GM18505 (cell line): ENCODE measurements at regions not wholly inside any gene's neighbourhood (a gene's known extent, or its start where the extent isn't known, plus 50 kb on each side); places are given as distances from the start of the nearest gene placed in this dataset.
"Not testable (repeated sequence)": the region's sequence is repeated elsewhere in the genome, so short reads cannot be mapped to it uniquely, and the experiment has no call there.

ENCODE experiments used
- ATAC-seq: cut with Tn5 transposase; IDR thresholded peaks from one replicate; pipeline ENCODE4 v1.9.1; 2021; ENCODE audit not compliant: unreplicated experiment
- POLR2A ChIP-seq: IDR thresholded peaks from 4 replicates; pipeline ENCODE4 v1.6.1; 2011; ENCODE audit warnings: borderline replicate concordance; ENCODE audit not compliant: insufficient read depth, insufficient read length; ENCODE audit errors: extremely low read depth

DNA sequence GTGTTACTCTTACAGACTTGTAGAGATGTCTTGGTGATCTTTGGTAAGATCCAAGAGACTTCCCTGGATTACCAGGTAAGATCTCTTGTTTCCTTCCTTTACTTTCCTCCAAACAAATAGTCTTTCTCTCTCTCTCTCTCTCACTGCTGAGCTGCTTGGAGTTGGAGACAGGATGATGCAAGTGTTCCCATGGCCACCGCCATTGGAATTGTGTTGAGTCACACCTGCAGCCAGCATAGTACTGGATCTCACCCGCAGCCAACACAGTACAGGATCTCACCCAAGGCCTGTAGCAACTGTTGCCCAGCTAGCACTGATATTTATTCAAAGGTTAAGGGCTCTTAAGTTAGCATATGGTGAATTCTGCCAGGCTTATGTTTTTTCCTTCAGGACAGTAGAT lies 1080.9 kb downstream of the FAT4 start:
- ATAC-seq: no peak

DNA sequence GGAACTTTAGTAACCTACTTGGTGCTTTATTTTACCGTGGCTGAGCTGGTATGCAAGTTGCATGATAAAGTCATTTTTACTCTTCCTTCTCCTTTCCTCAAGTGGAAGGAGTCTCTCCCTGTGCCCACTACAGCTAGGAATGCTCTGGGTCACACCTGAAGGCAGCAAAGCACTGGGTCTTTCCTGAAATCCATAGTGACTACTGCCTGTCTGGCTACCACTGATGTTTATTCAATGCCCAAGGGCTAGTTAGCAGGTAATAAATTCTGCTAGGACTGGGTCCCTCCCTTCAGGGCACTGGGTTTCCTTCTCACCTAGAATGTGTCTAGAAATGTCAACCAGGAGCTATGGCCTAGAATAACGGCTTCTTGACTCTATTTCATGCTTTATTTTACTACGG lies 1081.4 kb downstream of the FAT4 start:
- ATAC-seq: no peak
- no peak for TF ChIP-seq POLR2A

More for the DNA sequence above, 1080.9 kb downstream of the FAT4 start:
- no peak for TF ChIP-seq POLR2A

DNA sequence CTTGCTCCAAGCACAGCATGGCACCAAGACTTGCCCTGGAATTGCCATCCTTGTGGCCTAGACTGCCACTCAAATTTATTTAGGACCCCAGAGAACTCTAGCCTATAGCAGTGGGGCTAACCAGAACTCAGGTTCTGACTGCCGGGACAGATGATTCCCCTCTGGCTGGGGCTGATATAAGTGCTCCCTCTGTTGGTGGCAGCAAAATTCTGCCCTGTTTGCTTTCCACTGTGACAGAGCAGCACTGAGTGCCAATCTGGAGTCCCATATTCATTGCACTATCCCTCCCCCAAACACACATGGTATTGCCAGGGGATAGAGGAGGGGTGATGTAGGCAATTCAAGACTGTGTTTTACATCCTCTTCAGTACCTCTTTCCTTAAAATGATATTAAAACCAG lies 1081.9 kb downstream of the FAT4 start:
- TF ChIP-seq POLR2A: no peak
- ATAC-seq: no peak

DNA sequence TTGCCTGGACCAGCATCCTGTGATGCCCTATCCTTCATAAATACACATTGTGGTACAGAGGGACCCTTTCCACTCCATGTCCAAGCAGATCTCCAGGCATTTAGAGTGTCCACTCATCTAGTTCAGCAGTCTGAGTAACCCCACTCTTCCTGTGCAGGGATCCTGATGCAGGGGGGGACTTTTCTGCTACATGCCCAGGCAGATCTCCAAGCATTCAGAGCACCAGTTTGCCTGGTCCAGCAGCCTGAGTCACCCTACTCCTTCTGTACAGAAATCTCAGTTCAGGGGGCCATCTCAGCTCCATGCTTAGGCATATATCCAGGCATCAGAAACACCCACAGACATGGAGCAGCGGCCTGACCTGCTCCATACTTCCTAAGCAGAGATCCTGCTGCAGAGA lies 1089.8 kb downstream of the FAT4 start:
- no peak for TF ChIP-seq POLR2A
- no peak for ATAC-seq

DNA sequence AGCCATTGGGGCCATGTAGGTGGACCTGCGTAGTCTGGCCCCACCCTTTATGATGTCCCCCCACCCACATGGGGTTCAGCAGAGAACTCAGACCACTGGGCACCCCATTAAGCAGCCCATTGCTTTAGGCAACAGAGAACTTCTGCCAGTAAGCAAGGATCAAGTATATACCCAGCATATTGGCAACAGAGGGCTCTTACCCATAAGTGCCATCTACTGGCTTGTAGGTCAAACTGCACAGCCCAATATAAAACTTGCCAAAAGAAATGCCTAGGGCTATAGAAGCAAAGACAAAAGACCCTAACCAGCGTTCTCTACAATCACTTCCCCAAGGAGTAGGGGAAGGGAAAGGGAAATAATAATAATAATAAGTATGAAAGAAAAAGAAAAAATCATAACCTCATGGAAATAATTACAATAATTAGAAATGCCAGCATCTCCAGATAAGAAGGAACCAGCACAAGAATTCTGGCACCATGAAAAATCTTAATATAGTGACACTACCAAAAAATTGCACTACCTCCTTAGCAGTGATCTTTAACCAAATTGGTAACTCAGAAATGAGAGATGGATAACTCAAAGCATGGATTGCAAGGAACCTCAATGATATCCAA lies 1090.7 kb downstream of the FAT4 start:
- peak; percentile 75 for ATAC-seq
- no peak for TF ChIP-seq POLR2A

DNA sequence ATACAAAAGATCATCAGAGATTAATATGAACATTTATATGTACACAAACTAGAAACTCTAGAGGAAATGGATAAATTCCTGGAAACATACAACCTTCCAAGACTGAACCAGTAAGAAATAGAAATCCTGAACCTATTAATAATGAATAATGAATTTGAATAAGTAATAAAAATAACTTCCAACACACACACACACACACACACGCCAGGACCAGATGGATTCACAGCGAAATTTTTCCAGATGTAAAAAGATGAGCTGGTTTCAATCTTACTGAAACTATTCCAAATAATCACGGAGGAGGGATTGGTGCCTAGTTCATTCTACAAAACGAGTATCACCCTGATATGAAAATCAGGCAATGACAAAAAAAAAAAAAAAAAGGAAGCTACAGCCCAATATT lies 1095.0 kb downstream of the FAT4 start:
- no peak for TF ChIP-seq POLR2A
- no peak for ATAC-seq

DNA sequence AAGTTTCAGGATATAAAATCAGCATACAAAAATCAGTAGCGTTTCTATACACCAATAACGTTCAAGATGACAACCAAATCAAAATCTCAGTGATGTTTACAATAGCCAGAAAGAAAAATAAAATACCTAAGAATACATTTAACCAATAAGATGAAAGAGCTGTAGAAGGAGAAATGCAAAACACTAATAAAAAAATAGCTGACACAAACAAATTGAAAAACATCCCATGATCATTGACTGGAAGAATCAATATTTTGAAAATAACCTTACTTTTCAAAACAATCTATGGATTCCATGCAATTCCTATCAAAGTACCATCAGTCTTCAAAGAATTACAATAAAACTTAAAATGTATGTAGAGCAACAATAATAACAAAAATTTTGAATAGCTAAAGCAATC lies 1096.3 kb downstream of the FAT4 start:
- TF ChIP-seq POLR2A: no peak
- no peak for ATAC-seq

DNA sequence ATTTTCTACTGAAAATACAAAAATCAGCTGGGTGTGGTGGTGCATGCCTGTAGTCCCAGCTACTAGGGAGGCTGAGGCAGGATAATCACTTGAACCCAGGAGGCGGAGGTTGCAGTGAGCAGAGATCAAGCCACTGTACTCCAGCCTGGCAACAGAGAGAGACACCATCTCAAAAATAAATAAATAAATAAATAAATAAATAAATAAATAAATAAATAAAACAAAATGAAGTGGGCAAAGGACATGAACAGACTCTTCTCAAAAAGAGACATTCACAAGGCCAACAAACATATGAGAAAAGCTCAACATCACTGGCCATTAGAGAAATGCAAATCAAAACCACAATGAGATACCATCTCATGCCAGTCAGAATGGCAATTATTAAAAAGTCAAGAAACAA lies 1097.6 kb downstream of the FAT4 start:
- ATAC-seq: not testable (repeated sequence)

DNA sequence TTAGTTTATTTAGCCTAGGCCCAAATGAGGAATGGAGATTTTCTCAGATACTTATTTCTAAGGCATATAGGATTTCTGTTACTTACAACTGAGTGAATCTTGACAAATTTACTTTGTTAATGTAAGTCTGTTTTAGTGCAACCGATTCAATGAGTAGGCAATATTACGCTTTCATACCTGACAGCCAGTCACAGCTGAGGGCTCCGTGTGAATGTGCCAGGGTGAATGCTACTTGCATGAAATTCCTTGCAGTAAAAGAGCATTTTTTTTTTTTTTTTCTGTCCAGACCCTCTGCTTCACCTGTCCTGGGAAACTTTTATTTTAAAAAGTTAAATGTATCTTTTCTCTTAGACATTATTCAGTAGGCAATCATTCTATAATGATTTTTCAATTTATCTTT lies 1100.0 kb downstream of the FAT4 start:
- no peak for ATAC-seq
- TF ChIP-seq POLR2A: no peak

DNA sequence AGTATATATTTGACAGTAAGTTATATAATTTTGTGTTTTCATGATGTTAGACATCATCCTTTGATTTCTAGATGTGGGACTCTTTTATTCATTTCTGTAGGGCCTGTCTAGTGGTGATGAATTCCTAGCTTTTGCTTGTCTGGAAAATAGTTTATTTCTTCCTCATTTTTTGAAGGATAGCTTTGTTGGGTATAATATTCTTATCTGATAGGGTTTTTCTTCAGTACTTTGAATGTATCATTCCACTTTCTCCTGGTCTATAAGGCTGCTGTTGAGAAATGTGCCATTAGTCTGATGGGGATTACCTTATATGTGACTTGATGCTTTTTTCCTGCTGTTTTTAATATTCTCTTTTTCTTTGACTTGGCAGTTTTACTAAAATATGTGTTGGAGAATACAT lies 1104.5 kb downstream of the FAT4 start:
- ATAC-seq: no peak
- no peak for TF ChIP-seq POLR2A

DNA sequence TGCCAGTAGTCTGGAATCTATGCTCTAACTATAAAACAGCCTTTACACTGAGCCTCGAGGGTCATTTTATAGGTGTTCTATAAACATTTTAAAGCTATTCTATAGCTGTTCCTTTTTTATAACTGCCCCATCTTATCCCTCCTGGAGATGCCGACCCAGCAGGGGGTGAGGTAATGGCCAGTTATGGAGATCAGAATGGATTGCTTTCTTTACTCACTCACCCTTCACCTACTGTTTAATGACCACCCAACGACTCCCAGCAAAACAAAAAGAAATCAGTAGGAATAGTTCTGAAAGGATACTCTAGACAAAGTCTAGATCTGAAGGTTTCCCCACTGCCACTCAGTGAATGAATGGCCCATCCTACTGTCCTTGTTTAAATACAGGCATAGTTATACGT lies 1113.1 kb downstream of the FAT4 start:
- no peak for ATAC-seq
- TF ChIP-seq POLR2A: no peak

DNA sequence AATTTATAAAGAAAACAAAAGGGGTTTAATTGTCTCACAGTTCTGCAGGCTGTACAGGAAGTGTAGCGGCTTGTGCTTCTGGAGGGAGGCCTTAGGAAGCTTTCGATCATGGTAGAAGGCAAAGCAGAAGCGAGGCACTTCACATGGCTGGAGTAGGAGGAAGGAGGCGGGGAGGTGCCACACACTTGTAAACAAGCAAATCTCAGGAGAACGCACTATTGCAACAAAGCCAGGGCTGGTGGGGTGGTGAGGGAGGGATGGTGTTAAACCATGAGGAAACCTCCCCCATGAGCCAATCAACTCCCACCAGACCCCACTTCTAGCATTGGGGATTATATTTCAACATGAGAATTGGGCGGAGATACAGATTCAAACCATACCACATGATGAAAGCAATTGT lies 1116.3 kb downstream of the FAT4 start:
- TF ChIP-seq POLR2A: no peak
- ATAC-seq: no peak

DNA sequence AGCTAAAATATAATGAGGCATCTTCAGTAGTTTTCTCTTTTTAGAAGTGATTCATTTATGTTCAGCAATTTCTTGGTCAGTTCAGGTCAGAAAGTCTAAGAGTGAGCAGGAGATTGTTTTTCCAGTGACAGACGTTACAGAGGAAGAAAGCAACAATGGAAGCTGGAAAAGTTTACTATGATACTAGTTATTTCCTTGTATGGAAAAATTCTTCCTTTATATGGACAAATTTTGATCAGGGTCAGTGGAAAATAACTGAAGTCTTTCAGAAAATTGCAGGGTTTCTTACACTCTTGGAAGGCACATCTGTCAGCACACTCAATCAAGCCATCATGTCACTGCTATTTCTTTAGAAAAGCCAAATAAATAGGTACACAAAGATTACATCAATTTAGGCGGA lies 1120.7 kb downstream of the FAT4 start:
- no peak for ATAC-seq
- no peak for TF ChIP-seq POLR2A

DNA sequence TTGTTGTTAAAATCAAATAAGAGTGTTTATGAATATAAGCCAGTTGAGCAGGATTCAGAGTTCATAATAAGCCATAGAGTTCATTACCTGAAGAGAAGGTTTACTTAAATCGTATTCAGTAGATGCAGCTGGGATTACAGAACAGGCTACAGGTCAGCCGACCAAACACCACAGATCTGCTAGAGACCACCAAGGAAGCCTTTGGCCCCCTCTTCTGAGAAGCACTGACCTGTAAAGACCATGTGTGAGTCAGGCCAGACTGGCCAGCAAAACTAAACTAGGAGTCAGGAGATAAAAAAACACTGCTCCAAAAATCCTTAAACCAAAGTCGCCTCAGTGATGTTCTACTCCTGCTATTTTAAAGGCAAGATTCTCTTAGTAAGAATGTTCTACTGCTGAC lies 1125.5 kb downstream of the FAT4 start:
- ATAC-seq: no peak
- TF ChIP-seq POLR2A: no peak
